Nucleus accumbens (tissue), 56 donors: ENCODE measurements at regions not wholly inside any gene's neighbourhood (a gene's known extent, or its start where the extent isn't known, plus 50 kb on each side); places are given as distances from the start of the nearest gene placed in this dataset.
"Not testable (repeated sequence)": the region's sequence is repeated elsewhere in the genome, so short reads cannot be mapped to it uniquely, and the experiment has no call there.

Experiments used
- DNase-seq, 56 donors: peaks; one replicate each; lab custom pipeline; 2025; lab: John Stamatoyannopoulos, UW

GRCh38 chr13:54004026-54004699, 975.5 kb downstream of the OLFM4 start:
- no peak for DNase-seq

DNA sequence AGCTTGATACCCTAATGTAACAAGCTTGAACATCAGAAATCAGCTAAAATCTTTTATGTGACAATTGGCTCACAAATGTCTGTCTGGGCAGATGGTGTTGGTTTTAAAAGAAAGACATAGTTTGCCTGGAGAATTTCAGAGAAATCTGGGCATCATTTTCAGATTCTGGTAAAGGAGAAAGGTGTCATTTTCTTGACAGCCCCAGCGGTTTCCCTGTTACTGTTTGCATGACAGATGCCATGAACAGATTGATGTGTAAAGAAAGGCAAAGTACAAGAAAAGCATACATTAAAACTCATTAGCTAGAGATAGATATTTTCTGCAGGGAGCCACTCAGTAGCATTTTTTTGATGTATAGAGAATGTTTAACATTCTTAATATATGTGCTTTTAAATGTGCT, 987.9 kb downstream of the OLFM4 start:
- no peak for DNase-seq

DNA sequence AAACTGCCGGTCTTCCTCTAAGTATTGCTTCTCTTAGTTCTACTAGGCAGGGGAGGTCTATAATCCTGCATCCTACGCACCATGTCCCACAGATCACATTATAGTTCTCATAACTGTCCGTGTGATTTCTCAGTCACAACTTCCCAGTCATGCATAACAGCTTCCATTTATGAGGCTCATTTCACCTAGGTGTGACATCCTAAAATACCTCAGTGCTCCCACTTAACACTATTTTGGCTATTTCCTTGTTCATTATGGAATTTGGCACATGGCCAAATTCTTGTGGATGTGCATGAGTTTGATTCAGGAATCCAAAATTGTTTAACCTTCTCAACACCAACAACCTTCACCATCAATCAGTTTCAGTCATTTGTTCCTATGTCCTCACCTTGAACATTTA, 989.9 kb downstream of the OLFM4 start:
- no peak for DNase-seq

- DNase-seq, result no peak
Observed at GRCh38 chr13:54029226-54029625, 1000.6 kb downstream of the OLFM4 start.

- no peak for DNase-seq
Observed at GRCh38 chr13:54029720-54030119, 1001.1 kb downstream of the OLFM4 start.

DNA sequence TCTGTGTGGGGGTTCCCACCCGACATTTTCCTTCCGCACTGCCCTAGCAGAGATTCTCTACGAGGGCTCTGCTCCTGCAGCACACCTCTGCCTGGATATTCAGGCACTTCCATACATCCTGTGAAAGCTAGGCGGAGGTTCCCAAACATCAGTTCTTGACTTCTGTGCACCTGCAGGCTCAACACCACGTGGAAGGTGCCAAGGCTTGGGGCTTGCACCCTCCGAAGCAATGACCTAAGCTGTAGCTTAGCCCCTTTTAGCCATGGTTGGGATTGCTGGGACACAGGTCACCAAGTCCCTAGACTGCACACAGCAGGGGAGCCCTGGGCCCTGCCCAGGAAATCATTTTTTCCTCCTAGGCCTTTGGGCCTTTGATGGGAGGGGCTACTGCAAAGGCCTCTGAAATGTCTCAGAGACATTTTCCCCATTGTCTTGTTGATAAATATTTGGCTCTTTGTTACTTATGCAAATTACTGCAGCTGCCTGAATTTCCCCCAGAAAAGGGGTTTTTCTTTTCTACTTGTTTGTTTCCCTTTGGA, 1004.8 kb downstream of the OLFM4 start:
- DNase-seq, result no peak

DNA sequence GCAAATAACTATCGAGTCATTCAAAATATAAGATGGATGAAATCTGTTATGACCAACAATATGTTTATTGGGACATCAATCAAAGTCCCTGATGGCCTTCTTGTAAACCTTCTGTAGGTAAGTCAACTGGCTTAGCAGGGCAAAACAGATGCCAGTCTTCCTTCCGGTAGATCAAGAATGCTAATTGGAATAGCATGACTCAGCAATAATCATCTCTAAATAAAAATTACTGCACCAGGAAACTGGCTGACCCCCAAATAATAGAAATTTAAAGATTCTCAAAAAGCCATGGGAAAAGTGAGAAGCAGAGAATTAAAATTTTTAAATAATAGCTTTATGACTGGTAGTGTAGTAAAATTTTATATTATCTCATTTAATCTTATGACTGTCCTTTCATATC, 1005.4 kb downstream of the OLFM4 start:
- DNase-seq, result no peak

- not testable (repeated sequence) for DNase-seq
Observed at GRCh38 chr13:54057416-54057815, 1028.8 kb downstream of the OLFM4 start.

DNA sequence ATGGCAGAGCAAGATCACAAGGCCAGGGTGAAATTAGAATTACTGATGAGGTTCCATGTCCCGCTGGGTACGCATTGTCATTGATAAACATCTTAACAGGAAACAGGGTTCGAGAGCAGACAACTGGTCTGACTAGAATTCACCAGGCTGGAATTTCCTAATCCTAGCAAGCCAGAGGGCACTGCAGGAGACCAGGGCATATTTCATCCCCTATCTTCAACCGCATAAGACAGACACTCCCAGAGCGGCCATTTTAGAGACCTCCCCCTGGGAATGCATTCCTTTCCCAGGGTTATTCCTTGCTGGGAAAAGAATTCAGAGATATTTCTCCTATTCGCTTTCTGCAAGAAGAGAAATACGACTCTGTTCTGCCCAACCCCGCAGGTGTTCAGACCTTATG, 1041.3 kb downstream of the OLFM4 start:
- DNase-seq, result not testable (repeated sequence)

DNA sequence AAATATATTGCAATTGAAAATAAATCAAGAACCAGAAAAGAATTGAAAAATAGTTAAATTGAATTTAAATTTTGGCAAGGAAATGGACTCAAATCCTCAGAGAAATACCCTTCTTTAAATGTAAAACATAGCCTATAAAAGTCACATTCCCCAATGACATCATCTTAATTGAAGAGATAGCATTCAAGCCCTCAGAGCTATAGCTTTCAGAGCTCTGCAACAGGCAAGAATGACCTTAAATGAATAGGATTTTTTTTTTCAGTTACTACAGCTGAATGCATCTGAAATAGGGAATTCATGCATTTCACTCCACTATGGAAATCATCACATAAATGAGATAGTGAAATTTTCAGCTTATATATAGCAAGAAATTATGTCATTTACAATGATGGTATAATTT, 1049.0 kb downstream of the OLFM4 start:
- DNase-seq, result no peak

GRCh38 chr13:54078271-54078870, 1049.8 kb downstream of the OLFM4 start:
- no peak for DNase-seq

DNA sequence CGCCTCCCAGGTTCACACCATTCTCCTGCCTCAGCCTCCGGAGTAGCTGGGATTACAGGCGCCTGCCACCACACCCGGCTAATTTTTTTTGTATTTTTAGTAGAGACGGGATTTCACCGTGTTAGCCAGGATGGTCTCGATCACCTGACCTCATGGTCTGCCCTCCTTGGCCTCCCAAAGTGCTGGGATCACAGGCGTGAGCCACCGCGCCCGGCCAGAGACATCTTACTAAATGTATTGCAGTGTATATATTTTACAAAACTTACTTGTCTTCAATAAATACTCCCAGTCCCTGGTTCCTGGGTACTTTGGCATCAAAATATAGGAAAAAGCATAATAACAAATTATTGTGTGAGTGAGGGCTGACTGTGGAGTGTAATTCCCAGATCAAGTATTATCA, 1053.7 kb downstream of the OLFM4 start:
- DNase-seq, result not testable (repeated sequence)

DNA sequence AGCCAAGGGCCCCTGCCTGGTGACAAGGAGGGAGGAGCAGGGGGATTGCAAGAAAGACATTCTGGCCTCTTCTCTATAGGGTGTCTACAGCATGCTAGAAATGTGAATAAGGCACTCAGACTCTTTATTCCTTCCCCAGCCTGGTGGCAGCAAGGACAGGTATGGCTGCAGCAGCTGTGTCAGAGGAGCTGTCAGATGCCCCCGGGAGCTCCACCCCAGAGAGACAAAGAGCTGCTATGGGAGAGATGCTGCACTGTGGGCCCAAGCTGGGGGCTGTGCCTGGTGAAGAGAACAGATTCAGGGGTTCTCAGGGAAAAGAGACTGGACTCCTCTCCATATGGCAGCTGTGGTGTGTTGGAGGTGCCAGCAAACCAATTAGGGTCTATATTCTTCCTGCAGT, 1063.3 kb downstream of the OLFM4 start:
- DNase-seq, result no peak

DNA sequence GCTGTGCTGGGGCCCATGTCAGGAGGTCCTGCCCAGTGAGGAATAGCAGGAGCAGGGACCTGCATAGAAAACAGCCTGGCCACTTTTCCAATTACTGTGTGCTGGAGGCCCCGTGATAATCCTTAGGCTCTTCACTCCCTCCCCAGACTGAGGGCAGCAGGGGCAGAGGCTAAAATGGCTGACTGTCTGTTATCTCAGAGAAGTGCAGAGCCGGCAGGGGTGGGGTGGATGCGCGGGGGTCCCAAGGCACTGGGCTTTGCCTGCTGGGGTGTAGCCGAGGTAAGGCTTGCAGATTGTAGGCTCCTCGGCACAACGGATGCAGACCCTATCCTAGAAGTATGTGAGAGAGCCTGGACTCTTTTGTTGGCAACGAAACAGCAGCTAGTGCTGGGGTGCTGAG, 1064.1 kb downstream of the OLFM4 start:
- no peak for DNase-seq

GRCh38 chr13:54110597-54110996, 1082.0 kb downstream of the OLFM4 start:
- DNase-seq, result no peak

DNA sequence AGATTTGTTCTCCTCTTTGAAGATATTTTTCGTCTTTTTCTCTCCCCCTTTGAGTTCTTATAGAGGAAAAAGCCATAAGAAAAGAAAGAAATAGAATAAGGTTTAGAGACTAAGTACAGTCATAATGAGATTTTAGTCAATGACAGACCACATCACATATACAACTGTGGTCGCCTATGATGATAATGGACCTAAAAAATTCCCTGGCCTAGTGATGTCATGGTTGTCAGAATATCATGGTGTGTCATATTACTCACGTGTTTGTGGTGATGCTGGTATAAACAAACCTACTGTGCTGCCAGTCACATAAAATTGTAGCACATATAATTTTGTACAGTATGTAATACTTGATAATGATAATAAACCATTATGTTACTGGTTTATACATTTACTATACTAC, 1096.1 kb downstream of the OLFM4 start:
- DNase-seq, result no peak

DNA sequence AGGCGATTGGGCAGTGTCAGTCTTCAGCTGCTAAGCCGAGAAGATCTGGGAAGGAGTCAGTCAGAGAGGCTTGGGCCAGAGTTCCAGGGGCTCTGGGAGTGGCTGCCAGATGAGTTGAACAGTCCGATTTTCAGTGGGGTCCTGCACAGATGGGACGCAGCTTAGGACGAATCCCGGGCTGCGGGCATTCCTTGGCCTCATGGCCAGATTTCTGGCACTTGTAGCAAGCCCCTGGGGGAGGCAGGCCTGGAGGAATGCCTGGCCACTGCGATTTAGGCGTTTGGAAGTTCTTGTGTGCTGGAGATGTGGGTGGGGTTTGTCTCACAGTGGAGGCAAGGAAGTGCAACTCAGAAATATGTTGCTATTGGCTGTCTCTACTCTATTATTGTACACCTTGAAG, 1102.3 kb downstream of the OLFM4 start:
- DNase-seq, result not testable (repeated sequence)

- DNase-seq, result not testable (repeated sequence)
Observed at GRCh38 chr13:54131433-54131832, 1102.8 kb downstream of the OLFM4 start.

DNA sequence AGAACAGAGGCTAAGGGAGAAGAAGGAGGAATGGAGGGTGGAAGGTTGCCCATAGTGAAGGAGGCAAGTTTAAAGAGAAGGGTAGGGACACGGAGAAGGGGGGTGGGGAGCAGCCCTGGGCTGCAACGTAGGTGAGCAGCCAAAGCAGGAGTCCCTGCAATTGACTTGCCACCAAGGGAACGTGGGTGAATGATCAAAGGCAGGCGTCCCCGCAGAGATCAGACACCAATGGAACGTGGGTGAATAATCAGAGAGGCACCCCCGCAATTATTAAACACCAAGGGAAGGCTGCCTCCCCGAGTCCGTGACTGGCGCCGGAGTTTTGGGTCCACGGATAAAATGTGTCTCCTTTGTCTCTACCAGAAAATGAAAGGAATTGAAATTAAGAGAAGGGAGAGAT, 1103.5 kb downstream of the OLFM4 start:
- DNase-seq, result not testable (repeated sequence)

DNA sequence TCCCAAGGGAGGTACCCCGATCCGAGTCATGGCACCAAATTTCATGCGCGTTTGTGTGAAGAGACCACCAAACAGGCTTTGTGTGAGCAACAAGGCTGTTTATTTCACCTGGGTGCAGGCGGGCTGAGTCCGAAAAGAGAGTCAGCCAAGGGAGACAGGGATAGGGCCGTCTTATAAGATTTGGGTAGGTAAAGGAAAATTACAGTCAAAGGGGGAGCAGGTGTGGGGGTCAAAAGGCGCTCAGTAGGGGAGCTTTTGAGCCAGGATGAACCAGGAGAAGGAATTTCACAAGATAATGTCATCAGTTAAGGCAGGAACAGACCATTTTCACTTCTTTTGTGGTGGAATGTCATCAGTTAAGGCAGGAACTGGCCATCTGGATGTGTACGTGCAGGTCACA, 1104.1 kb downstream of the OLFM4 start:
- not testable (repeated sequence) for DNase-seq

- no peak for DNase-seq
Observed at GRCh38 chr13:54133746-54134145, 1105.1 kb downstream of the OLFM4 start.

- no peak for DNase-seq
Observed at GRCh38 chr13:54144828-54145227, 1116.2 kb downstream of the OLFM4 start.
